SU-DHL-6 (cell line): ENCODE measurements at regions not wholly inside any gene's neighbourhood (a gene's known extent, or its start where the extent isn't known, plus 50 kb on each side); places are given as distances from the start of the nearest gene placed in this dataset.

Experiments used
- EZH2phosphoT487 ChIP-seq: fragments of 200-600 bp; sonication (generic), shearing (Covaris generic); conservative IDR thresholded peaks from 2 replicates; pipeline ENCODE4 v1.6.1; 2018; ENCODE audit warnings: mild to moderate bottlenecking, antibody characterized with exemption, low read length, moderate library complexity, mixed read lengths
- TF ChIP-seq, protein P1 (sequence below): fragments of 200-600 bp; sonication (generic); IDR thresholded peaks from one replicate; pipeline ENCODE4 v1.5.1; 2017; ENCODE audit warnings: antibody characterized with exemption, mild to moderate bottlenecking, low read length, moderate library complexity; ENCODE audit not compliant: insufficient read depth, poor library complexity, severe bottlenecking

DNA sequence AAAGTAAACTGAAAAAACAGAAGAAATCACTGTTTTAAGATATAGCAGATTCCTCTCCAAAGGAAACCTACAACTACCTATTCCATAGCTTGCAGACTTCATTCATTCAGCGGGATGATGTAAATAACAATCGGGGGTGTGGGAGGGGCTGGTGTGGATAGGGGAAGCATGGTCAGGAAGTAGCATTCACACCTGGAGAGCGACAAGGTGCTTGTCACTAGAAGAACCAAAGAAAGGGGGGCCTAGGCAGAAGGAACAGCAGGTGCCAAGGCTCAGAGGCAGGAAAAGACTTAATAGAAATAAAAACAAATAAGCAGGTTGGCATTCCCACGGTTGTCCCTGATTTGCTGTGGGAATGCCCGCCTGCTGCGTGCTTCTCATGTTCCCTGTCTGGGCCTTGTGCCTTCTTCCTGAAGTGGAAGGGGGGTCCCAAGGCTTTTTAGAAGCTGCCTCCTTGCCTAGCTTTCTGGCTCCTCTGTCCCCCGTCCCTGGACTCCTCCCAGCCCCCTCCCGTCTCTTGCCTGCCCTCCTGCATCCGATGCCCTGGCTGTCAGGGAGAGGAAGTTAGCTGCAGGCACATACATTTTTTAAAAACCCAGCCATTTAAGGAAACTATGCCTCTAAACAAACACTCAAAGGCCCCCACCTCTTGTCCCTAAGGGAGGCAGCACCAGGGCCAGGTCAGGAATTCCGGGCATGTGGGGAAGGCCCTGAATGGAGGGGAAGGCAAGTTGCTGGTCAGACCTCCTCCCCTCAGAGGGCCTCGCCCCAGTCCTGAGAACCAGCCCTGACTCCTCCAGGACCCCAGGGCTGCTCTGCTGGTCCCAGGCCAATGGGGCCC lies 54.7 kb upstream of the PRDM11 start:
- TF ChIP-seq, protein P1, sequence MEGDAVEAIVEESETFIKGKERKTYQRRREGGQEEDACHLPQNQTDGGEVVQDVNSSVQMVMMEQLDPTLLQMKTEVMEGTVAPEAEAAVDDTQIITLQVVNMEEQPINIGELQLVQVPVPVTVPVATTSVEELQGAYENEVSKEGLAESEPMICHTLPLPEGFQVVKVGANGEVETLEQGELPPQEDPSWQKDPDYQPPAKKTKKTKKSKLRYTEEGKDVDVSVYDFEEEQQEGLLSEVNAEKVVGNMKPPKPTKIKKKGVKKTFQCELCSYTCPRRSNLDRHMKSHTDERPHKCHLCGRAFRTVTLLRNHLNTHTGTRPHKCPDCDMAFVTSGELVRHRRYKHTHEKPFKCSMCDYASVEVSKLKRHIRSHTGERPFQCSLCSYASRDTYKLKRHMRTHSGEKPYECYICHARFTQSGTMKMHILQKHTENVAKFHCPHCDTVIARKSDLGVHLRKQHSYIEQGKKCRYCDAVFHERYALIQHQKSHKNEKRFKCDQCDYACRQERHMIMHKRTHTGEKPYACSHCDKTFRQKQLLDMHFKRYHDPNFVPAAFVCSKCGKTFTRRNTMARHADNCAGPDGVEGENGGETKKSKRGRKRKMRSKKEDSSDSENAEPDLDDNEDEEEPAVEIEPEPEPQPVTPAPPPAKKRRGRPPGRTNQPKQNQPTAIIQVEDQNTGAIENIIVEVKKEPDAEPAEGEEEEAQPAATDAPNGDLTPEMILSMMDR, result no peak
- no peak for TF ChIP-seq EZH2phosphoT487
